GM12878 (cell line): ENCODE measurements at regions not wholly inside any gene's neighbourhood (a gene's known extent, or its start where the extent isn't known, plus 50 kb on each side); places are given as distances from the start of the nearest gene placed in this dataset.

ENCODE experiments used
- CUX1 ChIP-seq: IDR thresholded peaks from 2 replicates; pipeline ENCODE4 v1.6.1; 2012; ENCODE audit warnings: improper control_type of control experiment, low read depth, low read length; ENCODE audit not compliant: insufficient replicate concordance
- ETV6 ChIP-seq, 2 experiments: fragments of 450-650 bp in 1 of 2; IDR thresholded peaks in 1 of 2; conservative IDR thresholded peaks in 1 of 2; 2 replicates each; pipeline ENCODE4 v1.6.1; 2014; ENCODE audit warnings: antibody characterized with exemption in 1 of 2, borderline replicate concordance in 1 of 2, low read depth in 1 of 2, mild to moderate bottlenecking in 1 of 2, moderate library complexity in 1 of 2
- PAX8 ChIP-seq: fragments of 450-650 bp; IDR thresholded peaks from 2 replicates; pipeline ENCODE4 v1.6.1; 2017; ENCODE audit warnings: mild to moderate bottlenecking, moderate library complexity
- RB1 ChIP-seq: fragments of 450-650 bp; formaldehyde crosslinking; IDR thresholded peaks from 2 replicates; pipeline ENCODE4 v1.6.1; 2017; ENCODE audit warnings: mild to moderate bottlenecking, borderline replicate concordance
- ZNF384 ChIP-seq: IDR thresholded peaks from 2 replicates; pipeline ENCODE4 v1.6.1; 2012; ENCODE audit warnings: low read depth, mild to moderate bottlenecking, low read length, improper control_type of control experiment, borderline replicate concordance
- TF ChIP-seq, protein P1 (sequence below): fragments of 450-650 bp; IDR thresholded peaks from 2 replicates; pipeline ENCODE4 v1.6.1; 2017; ENCODE audit warnings: mild to moderate bottlenecking, low read depth, inconsistent platforms; ENCODE audit not compliant: poor library complexity, severe bottlenecking
- TF ChIP-seq, protein P2 (sequence below): fragments of 450-650 bp; formaldehyde crosslinking; IDR thresholded peaks from 2 replicates; pipeline ENCODE4 v1.4.0; 2020; ENCODE audit warnings: mild to moderate bottlenecking, moderate library complexity

GRCh38 chr16:6512512-6512911 is 820.1 kb upstream of the RBFOX1 start (continued):
- TF ChIP-seq CUX1 (no peak), PAX8 (no peak), ETV6 (conservative IDR thresholded peaks at IDR 0.05 in 1 of 2, IDR thresholded peaks at IDR 0.05 in 1 of 2; ENCODE audit: borderline replicate concordance in 1 of 2, low read depth in 1 of 2) (no peak), ZNF384 (no peak), RB1 (no peak)
- TF ChIP-seq, protein P1, sequence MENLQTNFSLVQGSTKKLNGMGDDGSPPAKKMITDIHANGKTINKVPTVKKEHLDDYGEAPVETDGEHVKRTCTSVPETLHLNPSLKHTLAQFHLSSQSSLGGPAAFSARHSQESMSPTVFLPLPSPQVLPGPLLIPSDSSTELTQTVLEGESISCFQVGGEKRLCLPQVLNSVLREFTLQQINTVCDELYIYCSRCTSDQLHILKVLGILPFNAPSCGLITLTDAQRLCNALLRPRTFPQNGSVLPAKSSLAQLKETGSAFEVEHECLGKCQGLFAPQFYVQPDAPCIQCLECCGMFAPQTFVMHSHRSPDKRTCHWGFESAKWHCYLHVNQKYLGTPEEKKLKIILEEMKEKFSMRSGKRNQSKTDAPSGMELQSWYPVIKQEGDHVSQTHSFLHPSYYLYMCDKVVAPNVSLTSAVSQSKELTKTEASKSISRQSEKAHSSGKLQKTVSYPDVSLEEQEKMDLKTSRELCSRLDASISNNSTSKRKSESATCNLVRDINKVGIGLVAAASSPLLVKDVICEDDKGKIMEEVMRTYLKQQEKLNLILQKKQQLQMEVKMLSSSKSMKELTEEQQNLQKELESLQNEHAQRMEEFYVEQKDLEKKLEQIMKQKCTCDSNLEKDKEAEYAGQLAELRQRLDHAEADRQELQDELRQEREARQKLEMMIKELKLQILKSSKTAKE: no peak
- TF ChIP-seq, protein P2, sequence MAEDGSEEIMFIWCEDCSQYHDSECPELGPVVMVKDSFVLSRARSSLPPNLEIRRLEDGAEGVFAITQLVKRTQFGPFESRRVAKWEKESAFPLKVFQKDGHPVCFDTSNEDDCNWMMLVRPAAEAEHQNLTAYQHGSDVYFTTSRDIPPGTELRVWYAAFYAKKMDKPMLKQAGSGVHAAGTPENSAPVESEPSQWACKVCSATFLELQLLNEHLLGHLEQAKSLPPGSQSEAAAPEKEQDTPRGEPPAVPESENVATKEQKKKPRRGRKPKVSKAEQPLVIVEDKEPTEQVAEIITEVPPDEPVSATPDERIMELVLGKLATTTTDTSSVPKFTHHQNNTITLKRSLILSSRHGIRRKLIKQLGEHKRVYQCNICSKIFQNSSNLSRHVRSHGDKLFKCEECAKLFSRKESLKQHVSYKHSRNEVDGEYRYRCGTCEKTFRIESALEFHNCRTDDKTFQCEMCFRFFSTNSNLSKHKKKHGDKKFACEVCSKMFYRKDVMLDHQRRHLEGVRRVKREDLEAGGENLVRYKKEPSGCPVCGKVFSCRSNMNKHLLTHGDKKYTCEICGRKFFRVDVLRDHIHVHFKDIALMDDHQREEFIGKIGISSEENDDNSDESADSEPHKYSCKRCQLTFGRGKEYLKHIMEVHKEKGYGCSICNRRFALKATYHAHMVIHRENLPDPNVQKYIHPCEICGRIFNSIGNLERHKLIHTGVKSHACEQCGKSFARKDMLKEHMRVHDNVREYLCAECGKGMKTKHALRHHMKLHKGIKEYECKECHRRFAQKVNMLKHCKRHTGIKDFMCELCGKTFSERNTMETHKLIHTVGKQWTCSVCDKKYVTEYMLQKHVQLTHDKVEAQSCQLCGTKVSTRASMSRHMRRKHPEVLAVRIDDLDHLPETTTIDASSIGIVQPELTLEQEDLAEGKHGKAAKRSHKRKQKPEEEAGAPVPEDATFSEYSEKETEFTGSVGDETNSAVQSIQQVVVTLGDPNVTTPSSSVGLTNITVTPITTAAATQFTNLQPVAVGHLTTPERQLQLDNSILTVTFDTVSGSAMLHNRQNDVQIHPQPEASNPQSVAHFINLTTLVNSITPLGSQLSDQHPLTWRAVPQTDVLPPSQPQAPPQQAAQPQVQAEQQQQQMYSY: no peak
- TF ChIP-seq, all 136 proteins: peak for 0
